ENCODE measurements at regions not wholly inside any gene's neighbourhood (a gene's known extent, or its start where the extent isn't known, plus 50 kb on each side); places are given as distances from the start of the nearest gene placed in this dataset.

DNA sequence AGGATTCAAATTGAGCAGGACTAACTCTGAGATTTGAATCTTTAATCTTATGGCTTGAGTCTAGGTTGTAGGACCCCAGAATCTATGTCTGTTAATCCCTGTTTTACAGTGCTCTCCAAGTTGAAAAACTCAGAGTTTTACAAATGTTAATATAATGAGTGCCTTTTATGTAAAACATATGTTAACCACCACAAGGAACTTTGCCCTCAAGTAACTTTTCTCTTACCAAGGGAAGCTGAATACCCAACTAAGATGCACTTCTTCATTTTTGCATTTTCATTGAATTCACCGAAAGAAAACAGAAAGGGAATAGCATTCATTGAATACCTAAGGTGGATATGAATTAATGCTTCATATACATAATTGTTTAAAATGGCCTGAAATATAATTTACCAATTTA lies 338.1 kb downstream of the RPRM start:
- no peak for TF ChIP-seq CTCF (IDR thresholded peaks at IDR 0.05; ENCODE audit: insufficient read depth, low read depth, low read length)
- H3K4me3 ChIP-seq (ENCODE audit: low read depth, low read length): no peak overlapping the region
- DNase-seq (ENCODE audit: low read depth): no peak

- no peak overlapping the region for H3K4me3 ChIP-seq (ENCODE audit: low read depth, low read length)
- no peak for DNase-seq (ENCODE audit: low read depth)
- no peak for TF ChIP-seq CTCF (IDR thresholded peaks at IDR 0.05; ENCODE audit: insufficient read depth, low read depth, low read length)
Measured at GRCh38 chr2:153138651-153139375, 339.7 kb downstream of the RPRM start.

GRCh38 chr2:153136216-153136615 lies 342.3 kb downstream of the RPRM start:
- no peak overlapping the region for H3K4me3 ChIP-seq (ENCODE audit: low read depth, low read length)
- TF ChIP-seq CTCF (IDR thresholded peaks at IDR 0.05; ENCODE audit: insufficient read depth, low read depth, low read length): no peak
- DNase-seq (ENCODE audit: low read depth): no peak

- no peak for TF ChIP-seq CTCF (IDR thresholded peaks at IDR 0.05; ENCODE audit: insufficient read depth, low read depth, low read length)
- DNase-seq (ENCODE audit: low read depth): no peak
- H3K4me3 ChIP-seq (ENCODE audit: low read depth, low read length): no peak overlapping the region
Measured at GRCh38 chr2:153134725-153135124, 343.8 kb downstream of the RPRM start.

DNA sequence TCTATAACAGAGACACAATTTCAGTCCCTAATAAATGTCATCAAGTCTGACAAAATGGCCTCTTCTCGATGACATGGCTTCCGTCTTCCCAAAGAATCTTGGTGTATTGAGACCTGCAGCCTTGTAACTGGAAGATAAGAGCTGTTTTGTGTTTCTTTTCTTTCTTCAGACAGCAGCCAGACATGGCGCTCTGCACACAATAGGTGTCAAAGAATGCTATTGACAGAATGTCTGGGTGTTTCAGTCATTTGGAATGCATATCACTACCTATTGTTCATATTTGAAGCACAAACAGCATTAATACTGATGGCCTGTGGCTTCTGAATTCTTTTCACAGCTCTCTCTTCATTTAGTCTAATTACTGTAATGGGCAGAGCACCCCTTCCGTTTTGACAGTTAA lies 344.8 kb downstream of the RPRM start:
- no peak for DNase-seq (ENCODE audit: low read depth)
- no peak for TF ChIP-seq CTCF (IDR thresholded peaks at IDR 0.05; ENCODE audit: insufficient read depth, low read depth, low read length)
- no peak overlapping the region for H3K4me3 ChIP-seq (ENCODE audit: low read depth, low read length)

DNA sequence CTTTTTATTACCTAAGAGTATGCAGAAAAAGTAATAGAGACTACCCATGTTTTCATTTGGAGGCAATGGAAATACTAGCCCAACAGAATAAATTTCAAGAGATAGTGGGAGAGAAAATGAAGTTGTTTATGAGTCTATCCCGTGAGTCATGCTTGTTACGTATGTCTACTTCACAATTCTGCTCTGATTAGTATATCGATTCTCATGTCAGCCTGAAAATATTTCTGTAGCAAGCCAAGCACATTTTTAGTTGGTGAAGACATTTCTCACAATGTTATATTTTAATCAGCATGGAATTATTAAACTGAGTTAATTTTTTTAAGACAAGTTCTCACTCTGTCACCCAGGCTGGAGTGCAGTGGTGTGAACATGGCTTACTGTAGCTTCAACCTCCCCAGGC lies 346.1 kb downstream of the RPRM start:
- peak; percentile 0 for DNase-seq (ENCODE audit: low read depth)
- no peak overlapping the region for H3K4me3 ChIP-seq (ENCODE audit: low read depth, low read length)
- TF ChIP-seq CTCF (IDR thresholded peaks at IDR 0.05; ENCODE audit: insufficient read depth, low read depth, low read length): no peak

DNA sequence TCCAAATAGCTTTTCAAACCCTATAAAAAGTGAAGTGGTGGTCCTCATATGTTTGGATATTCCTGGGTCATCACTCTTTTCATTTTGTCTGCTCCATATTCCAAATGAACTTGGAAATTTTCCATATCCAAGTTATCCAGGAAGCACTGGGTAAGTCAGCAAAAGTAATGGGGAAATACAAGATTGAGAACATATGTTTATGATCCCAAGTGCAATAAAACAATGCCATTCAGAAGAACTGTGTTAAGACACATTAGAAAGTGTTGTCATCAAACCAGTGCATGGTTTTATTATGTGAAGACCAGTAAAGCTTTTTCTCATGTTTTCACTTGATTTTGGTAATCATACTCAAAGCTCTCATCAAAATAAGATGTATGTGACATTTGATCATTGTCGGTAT lies 363.4 kb downstream of the RPRM start:
- H3K4me3 ChIP-seq (ENCODE audit: low read depth, low read length): no peak overlapping the region
- DNase-seq (ENCODE audit: low read depth): no peak
- no peak for TF ChIP-seq CTCF (IDR thresholded peaks at IDR 0.05; ENCODE audit: insufficient read depth, low read depth, low read length)

All from fibroblast of villous mesenchyme (primary cell).